HG02840 (cell line): ENCODE measurements at regions not wholly inside any gene's neighbourhood (a gene's known extent, or its start where the extent isn't known, plus 50 kb on each side); places are given as distances from the start of the nearest gene placed in this dataset.
A peak's percentile ranks its signal among the peaks of the same experiment; 100 is the strongest.

ENCODE experiments used
- ATAC-seq: cut with Tn5 transposase; IDR thresholded peaks from one replicate; pipeline ENCODE4 v1.9.1; 2021; ENCODE audit warnings: mild to moderate bottlenecking, moderate library complexity, moderate number of reproducible peaks; ENCODE audit not compliant: unreplicated experiment, low FRiP score

- no peak for ATAC-seq
These were observed 194.0 kb upstream of the HHIP start for GRCh38 chr4:144451766-144452450.

- no peak for ATAC-seq
These were observed 189.8 kb upstream of the HHIP start for GRCh38 chr4:144456196-144456595.

- no peak for ATAC-seq
These were observed 184.1 kb upstream of the HHIP start for GRCh38 chr4:144461906-144462305.

- ATAC-seq: no peak
These were observed 182.7 kb upstream of the HHIP start for GRCh38 chr4:144463236-144463635.

GRCh38 chr4:144463896-144464295 lies 182.1 kb upstream of the HHIP start:
- ATAC-seq: no peak

GRCh38 chr4:144465546-144465945 lies 180.4 kb upstream of the HHIP start:
- ATAC-seq: no peak

- no peak for ATAC-seq
These were observed 165.9 kb upstream of the HHIP start for GRCh38 chr4:144480068-144480467.

- no peak for ATAC-seq
These were observed 156.1 kb upstream of the HHIP start for GRCh38 chr4:144489831-144490230.

GRCh38 chr4:144494280-144494679 lies 151.7 kb upstream of the HHIP start:
- ATAC-seq: no peak

GRCh38 chr4:144495944-144496343 lies 150.0 kb upstream of the HHIP start:
- ATAC-seq: no peak

- peak; percentile 67 for ATAC-seq
These were observed 146.2 kb upstream of the HHIP start for GRCh38 chr4:144499777-144500176.

GRCh38 chr4:144501231-144501780 lies 144.7 kb upstream of the HHIP start:
- no peak for ATAC-seq

- no peak for ATAC-seq
These were observed 141.1 kb upstream of the HHIP start for GRCh38 chr4:144504883-144505282.

GRCh38 chr4:144507311-144508101 lies 138.4 kb upstream of the HHIP start:
- no peak for ATAC-seq

- ATAC-seq: no peak
These were observed 136.6 kb upstream of the HHIP start for GRCh38 chr4:144509088-144510015.

GRCh38 chr4:144514736-144515135 lies 131.2 kb upstream of the HHIP start:
- no peak for ATAC-seq

- ATAC-seq: no peak
These were observed 127.6 kb upstream of the HHIP start for GRCh38 chr4:144518181-144518895.

GRCh38 chr4:144531841-144532240 lies 114.1 kb upstream of the HHIP start:
- no peak for ATAC-seq

GRCh38 chr4:144547678-144548298 lies 98.2 kb upstream of the HHIP start:
- peak; percentile 99 for ATAC-seq

GRCh38 chr4:144556636-144557035 lies 89.3 kb upstream of the HHIP start:
- ATAC-seq: no peak
